HepG2 (cell line): ENCODE measurements at regions not wholly inside any gene's neighbourhood (a gene's known extent, or its start where the extent isn't known, plus 50 kb on each side); places are given as distances from the start of the nearest gene placed in this dataset.

Experiments
- ATAC-seq: fragments of 200-7000 bp; cut with Tn5 transposase; 3 replicates; pipeline ENCODE4 v1.9.1; 2020; ENCODE audit warnings: mild to moderate bottlenecking, moderate library complexity
- BruUV-seq: library from RNA; stranded (reverse); fragments of 400-500 nt; replicated peaks from 2 replicates; lab custom pipeline; 2021; lab: Mats Ljungman, UMichigan
- CTCF ChIA-PET: fragments of 300-600 bp; formaldehyde crosslinking; extraction: SDS; loops from one replicate; lab custom pipeline; 2021; ENCODE audit warnings: low total read pairs, inconsistent platforms, low intra/inter-chr PET ratio; lab: Yijun Ruan, JAX
- POLR2A ChIA-PET: fragments of 350-600 bp; sonication (Branson Sonifier 250); formaldehyde crosslinking; loops from one replicate; lab custom pipeline; 2020; ENCODE audit warnings: antibody characterized with exemption, inconsistent platforms; lab: Yijun Ruan, JAX
- DNase-seq: peaks from one replicate; pipeline ENCODE4 v3.0.0-alpha.2; 2015; ENCODE audit warnings: low spot score
- FAIRE-seq: peaks from 3 replicates; lab custom pipeline; 2011; peaks lifted over from hg19 to GRCh38; lab: Jason Lieb, UNC
- H2AFZ ChIP-seq: one replicate; pipeline ENCODE4 v1.6.1; 2011; ENCODE audit warnings: low read length, inconsistent platforms
- H3K27ac ChIP-seq: fragments of 300-600 bp; 3 replicates; pipeline ENCODE4 v1.8.0; 2011; ENCODE audit warnings: mixed run types, mild to moderate bottlenecking, mixed read lengths, low read length, inconsistent platforms; ENCODE audit not compliant: insufficient read depth; ENCODE audit errors: extremely low read length
- H3K27me3 ChIP-seq, 2 experiments: fragments of 200-600 bp in 1 of 2; 2 replicates in 1 of 2; 3 replicates in 1 of 2; pipeline versions ENCODE4 v1.6.0 to v1.8.0; 2011; ENCODE audit warnings: low read length in 2 of 2, mild to moderate bottlenecking in 2 of 2, moderate library complexity in 2 of 2, inconsistent platforms in 1 of 2; ENCODE audit not compliant: insufficient read depth in 2 of 2, control insufficient read depth in 1 of 2
- H3K36me3 ChIP-seq, 2 experiments: fragments of 200-600 bp in 1 of 2; replicated peaks in 1 of 2; 2 replicates in 1 of 2; 3 replicates in 1 of 2; pipeline versions ENCODE4 v1.5.1 to v1.8.0; 2011; ENCODE audit warnings: low read length in 2 of 2, inconsistent platforms in 1 of 2; ENCODE audit not compliant: insufficient read depth in 2 of 2, control insufficient read depth in 1 of 2
- H3K4me1 ChIP-seq: 2 replicates; pipeline ENCODE4 v1.5.1; 2012; ENCODE audit warnings: low read length, inconsistent platforms; ENCODE audit not compliant: insufficient read depth
- H3K4me2 ChIP-seq: 2 replicates; pipeline ENCODE4 v1.6.0; 2011; ENCODE audit warnings: low read depth, low read length, inconsistent platforms
- H3K4me3 ChIP-seq, 3 experiments: fragments of 200-600 bp in 1 of 3; sonication (generic), shearing (Covaris generic) in 1 of 3; replicated peaks in 1 of 3; 2 replicates each; pipeline ENCODE4 v1.5.1; 2011 to 2016; ENCODE audit warnings: low read length in 3 of 3, inconsistent platforms in 2 of 3, low read depth in 2 of 3, mild to moderate bottlenecking in 2 of 3, control low read depth in 1 of 3, mixed read lengths in 1 of 3; ENCODE audit not compliant: insufficient read depth in 1 of 3
- H3K79me2 ChIP-seq: one replicate; pipeline ENCODE4 v1.6.1; 2011; ENCODE audit warnings: low read length, inconsistent platforms; ENCODE audit not compliant: insufficient read depth
- H3K9ac ChIP-seq: 2 replicates; pipeline ENCODE4 v1.6.0; 2011; ENCODE audit warnings: mild to moderate bottlenecking, low read depth, low read length, inconsistent platforms; ENCODE audit not compliant: insufficient read depth
- H3K9me3 ChIP-seq: 2 replicates; pipeline ENCODE4 v1.5.1; 2012; ENCODE audit warnings: mild to moderate bottlenecking, low read length
- H4K20me1 ChIP-seq: 2 replicates; pipeline ENCODE4 v1.6.0; 2011; ENCODE audit warnings: inconsistent platforms, mild to moderate bottlenecking, low read length, moderate library complexity; ENCODE audit not compliant: insufficient read depth
- AKAP8 ChIP-seq: sonication (generic); formaldehyde crosslinking; IDR thresholded peaks from 2 replicates; pipeline ENCODE4 v1.5.1; 2020; ENCODE audit warnings: mild to moderate bottlenecking, missing genetic modification reagents
- DMTF1 ChIP-seq: sonication (generic); formaldehyde crosslinking; IDR thresholded peaks from 2 replicates; pipeline ENCODE4 v1.4.0; 2020; ENCODE audit warnings: mild to moderate bottlenecking, missing genetic modification reagents
- GFI1 ChIP-seq: sonication (generic); formaldehyde crosslinking; IDR thresholded peaks from 2 replicates; pipeline ENCODE4 v1.5.0; 2020; ENCODE audit warnings: missing genetic modification reagents, mild to moderate bottlenecking, borderline replicate concordance
- HINFP ChIP-seq: sonication (generic); formaldehyde crosslinking; IDR thresholded peaks from 2 replicates; pipeline ENCODE4 v1.4.0; 2020; ENCODE audit warnings: low read depth, mild to moderate bottlenecking, missing genetic modification reagents
- HNRNPUL1 ChIP-seq: fragments of 200-400 bp; formaldehyde crosslinking; IDR thresholded peaks from 2 replicates; pipeline ENCODE4 v1.6.1; 2017; ENCODE audit warnings: low read depth, mild to moderate bottlenecking, low read length, moderate library complexity
- HOXA9 ChIP-seq: sonication (generic); formaldehyde crosslinking; IDR thresholded peaks from 2 replicates; pipeline ENCODE4 v1.8.1; 2022; ENCODE audit warnings: missing genetic modification reagents, mild to moderate bottlenecking, moderate library complexity, borderline replicate concordance
- IKZF5 ChIP-seq: IDR thresholded peaks from 2 replicates; pipeline ENCODE4 v1.6.1; 2018; ENCODE audit warnings: missing genetic modification reagents, mild to moderate bottlenecking, missing compliant biosample characterization
- LBX2 ChIP-seq: sonication (generic); formaldehyde crosslinking; IDR thresholded peaks from 2 replicates; pipeline ENCODE4 v1.5.0; 2020; ENCODE audit warnings: missing genetic modification reagents, mild to moderate bottlenecking, borderline replicate concordance
- MAFG ChIP-seq: sonication (generic); formaldehyde crosslinking; IDR thresholded peaks from 2 replicates; pipeline ENCODE4 v1.5.1; 2020; ENCODE audit warnings: mild to moderate bottlenecking, missing genetic modification reagents
- MXI1 ChIP-seq: IDR thresholded peaks from 3 replicates; pipeline ENCODE4 v1.6.1; 2012; ENCODE audit warnings: low read depth, low read length, inconsistent platforms, borderline replicate concordance
- ONECUT2 ChIP-seq: sonication (generic); formaldehyde crosslinking; IDR thresholded peaks from 2 replicates; pipeline ENCODE4 v1.4.0; 2020; ENCODE audit warnings: missing genetic modification reagents
- PAXIP1 ChIP-seq: sonication (generic); formaldehyde crosslinking; conservative IDR thresholded peaks from 2 replicates; pipeline ENCODE4 v1.4.0; 2020; ENCODE audit warnings: mild to moderate bottlenecking, missing genetic modification reagents, moderate library complexity
- PCBP2 ChIP-seq: fragments of 200-400 bp; formaldehyde crosslinking; optimal IDR thresholded peaks from 2 replicates; pipeline ENCODE3; 2018; ENCODE audit warnings: low read length, low read depth; ENCODE audit not compliant: poor library complexity, severe bottlenecking
- ZNF580 ChIP-seq: IDR thresholded peaks from 2 replicates; pipeline ENCODE4 v1.6.1; 2016; ENCODE audit warnings: low read depth, borderline replicate concordance
- ZNF598 ChIP-seq: sonication (generic); formaldehyde crosslinking; IDR thresholded peaks from 2 replicates; pipeline ENCODE4 v1.5.1; 2020; ENCODE audit warnings: mild to moderate bottlenecking, missing genetic modification reagents, borderline replicate concordance
- ZNF878 ChIP-seq: sonication (generic); formaldehyde crosslinking; IDR thresholded peaks from 2 replicates; pipeline ENCODE4 v1.8.1; 2023; ENCODE audit warnings: mild to moderate bottlenecking, missing genetic modification reagents, moderate library complexity
- WGBS: methylation state at CpG from one replicate; pipeline ENCODE4 v1.1.6; 2017; ENCODE audit warnings: low lambda C conversion rate; 5-methylcytosine and 5-hydroxymethylcytosine counted together
- in situ Hi-C: cut with HindIII; loops from 2 replicates; pipeline ENCODE4 v1.10.0; 2017; ENCODE audit warnings: low pct_unique_long_range_greater_than_20kb; ENCODE audit not compliant: extremely low pct_ligation_motif_present
- intact Hi-C: fragments of 100-400 bp; cut with micrococcal nuclease; formaldehyde crosslinking; loops from one replicate; pipeline ENCODE4 v1.10.0; 2022; ENCODE audit not compliant: unreplicated experiment

- Histone ChIP-seq H3K36me3 (no peaks in the 10 kb centered on the region), H4K20me1 (no peaks in the 10 kb centered on the region), H3K4me3 (no peak overlapping the region), H3K9me3 (no peaks in the 10 kb centered on the region), H3K27ac (no peak overlapping the region), H3K27me3 (no peaks in the 10 kb centered on the region), H3K9ac (no peak overlapping the region), H3K79me2 (no peaks in the 10 kb centered on the region), H3K4me1 (no peaks in the 10 kb centered on the region), H2AFZ (no peak overlapping the region), H3K4me2 (no peak overlapping the region)
- ATAC-seq = no peak
- no TSS peak for BruUV-seq
- no peak for FAIRE-seq
- in situ Hi-C loops = no loop called here
- no peak for DNase-seq
- intact Hi-C loops = no loop called here
- WGBS = 11% methylated on average over 4 of the region's 6 CpGs
- POLR2A ChIA-PET = no interaction called here
- CTCF ChIA-PET = no interaction called here
- TF ChIP-seq ZNF878 (CRISPR knock-in tag) (no peak), HINFP (no peak), HNRNPUL1 (no peak), AKAP8 (CRISPR knock-in tag) (no peak), LBX2 (CRISPR knock-in tag) (no peak), PCBP2 (no peak), PAXIP1 (CRISPR knock-in tag) (no peak), ZNF598 (CRISPR knock-in tag) (no peak), IKZF5 (CRISPR knock-in tag) (no peak), MAFG (no peak), MXI1 (no peak), DMTF1 (no peak), ONECUT2 (CRISPR knock-in tag) (no peak), HOXA9 (CRISPR knock-in tag) (no peak), GFI1 (no peak), ZNF580 (CRISPR knock-in tag) (no peak)
Measured at GRCh38 chr5:155275222-155275621, 261.7 kb downstream of the KIF4B start.
